ENCODE measurements at regions not wholly inside any gene's neighbourhood (a gene's known extent, or its start where the extent isn't known, plus 50 kb on each side); places are given as distances from the start of the nearest gene placed in this dataset.
A peak's percentile ranks its signal among the peaks of the same experiment; 100 is the strongest.
"Not testable (repeated sequence)": the region's sequence is repeated elsewhere in the genome, so short reads cannot be mapped to it uniquely, and the experiment has no call there.

DNA sequence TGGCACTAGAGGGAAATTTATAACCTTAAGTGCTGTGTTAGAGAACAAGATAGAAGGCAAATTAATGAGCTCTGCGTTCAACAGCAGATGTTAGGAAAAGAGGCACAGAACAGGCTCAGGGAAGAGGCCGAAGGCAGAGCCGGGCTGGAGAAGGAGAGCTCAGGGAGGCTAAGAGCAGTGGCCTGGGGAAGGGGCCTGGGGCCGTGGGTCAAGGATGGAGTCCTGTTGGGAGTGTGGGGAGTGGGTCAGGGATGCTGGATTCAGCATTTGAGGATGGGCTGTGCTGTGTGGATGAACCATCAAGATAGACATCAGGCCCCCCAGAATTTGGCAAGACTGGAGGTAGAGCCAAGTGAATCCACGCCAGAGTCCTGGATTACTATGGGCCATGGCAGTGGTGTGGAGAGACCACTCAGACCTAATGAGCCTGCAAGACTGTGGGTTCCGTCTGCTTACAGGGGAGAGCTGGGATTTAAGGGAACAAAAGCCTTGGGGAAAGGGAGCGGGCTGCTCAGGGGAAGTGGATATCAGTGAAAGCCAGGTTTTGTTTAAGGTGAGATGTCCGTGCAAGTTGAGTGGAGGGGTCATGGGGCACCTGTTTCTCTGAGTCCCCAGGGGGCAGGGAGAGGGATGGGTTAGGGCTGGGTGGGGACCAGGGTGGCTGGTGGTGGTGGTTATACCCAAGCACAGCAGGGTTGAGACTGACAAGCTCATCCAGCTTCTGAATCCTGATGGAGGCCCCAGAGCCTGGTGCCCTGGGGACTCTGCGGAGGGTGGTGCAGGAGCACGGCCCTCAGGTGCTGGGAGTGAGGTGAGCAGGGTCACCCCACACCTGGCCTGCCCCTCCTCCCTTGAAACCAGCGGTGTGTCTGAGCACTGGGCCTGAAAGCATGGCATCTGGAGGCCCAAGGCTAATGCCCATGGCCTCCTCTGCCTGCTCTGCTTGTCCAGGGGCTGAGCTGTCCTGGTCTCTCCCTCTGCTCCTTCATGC lies 101.7 kb downstream of the BMS1 start:
- intact Hi-C loops (cut with DNase I), result no loop called here
- ATAC-seq (no peak), DNase-seq (no peak)

DNA sequence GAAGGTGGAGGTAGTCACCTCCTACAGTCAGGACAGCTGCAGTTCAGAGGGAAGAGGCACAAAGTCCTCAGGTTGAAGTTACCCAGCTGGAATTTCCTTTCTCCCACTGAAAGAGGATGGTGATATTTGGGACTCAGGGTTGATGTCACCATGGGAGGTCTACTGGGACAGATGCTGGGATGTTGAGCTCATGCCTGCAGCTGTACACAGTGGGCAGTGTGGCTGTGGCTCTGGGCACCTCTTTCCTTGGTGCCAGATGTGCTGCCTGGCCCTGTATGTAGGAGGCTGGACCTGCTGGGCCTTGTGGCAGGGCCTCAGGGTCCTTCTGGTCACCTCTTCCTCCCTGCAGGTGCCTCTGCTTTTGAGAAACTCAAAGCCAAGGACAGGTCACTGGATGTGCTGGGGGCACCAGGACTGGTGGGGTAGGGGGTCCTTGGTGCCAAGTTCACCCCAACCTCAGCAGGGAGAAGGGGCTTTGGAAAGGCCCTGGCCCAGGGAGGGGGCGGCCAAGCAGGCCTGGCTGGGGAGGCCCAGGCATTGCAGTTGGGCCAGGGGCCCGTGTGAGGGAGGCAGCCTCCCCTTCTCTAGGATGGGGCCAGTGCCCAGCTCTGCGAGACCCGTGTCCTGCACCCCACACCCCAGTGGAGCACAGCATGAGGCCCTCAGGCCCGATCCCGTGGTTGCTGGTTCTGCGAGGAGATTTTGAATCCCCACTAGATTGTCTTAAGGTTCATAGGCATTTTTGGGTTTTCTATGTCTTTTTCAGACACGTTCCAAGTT lies 103.1 kb downstream of the BMS1 start:
- intact Hi-C loops (cut with DNase I), result no loop called here
- ATAC-seq, result no peak
- DNase-seq, result no peak

DNA sequence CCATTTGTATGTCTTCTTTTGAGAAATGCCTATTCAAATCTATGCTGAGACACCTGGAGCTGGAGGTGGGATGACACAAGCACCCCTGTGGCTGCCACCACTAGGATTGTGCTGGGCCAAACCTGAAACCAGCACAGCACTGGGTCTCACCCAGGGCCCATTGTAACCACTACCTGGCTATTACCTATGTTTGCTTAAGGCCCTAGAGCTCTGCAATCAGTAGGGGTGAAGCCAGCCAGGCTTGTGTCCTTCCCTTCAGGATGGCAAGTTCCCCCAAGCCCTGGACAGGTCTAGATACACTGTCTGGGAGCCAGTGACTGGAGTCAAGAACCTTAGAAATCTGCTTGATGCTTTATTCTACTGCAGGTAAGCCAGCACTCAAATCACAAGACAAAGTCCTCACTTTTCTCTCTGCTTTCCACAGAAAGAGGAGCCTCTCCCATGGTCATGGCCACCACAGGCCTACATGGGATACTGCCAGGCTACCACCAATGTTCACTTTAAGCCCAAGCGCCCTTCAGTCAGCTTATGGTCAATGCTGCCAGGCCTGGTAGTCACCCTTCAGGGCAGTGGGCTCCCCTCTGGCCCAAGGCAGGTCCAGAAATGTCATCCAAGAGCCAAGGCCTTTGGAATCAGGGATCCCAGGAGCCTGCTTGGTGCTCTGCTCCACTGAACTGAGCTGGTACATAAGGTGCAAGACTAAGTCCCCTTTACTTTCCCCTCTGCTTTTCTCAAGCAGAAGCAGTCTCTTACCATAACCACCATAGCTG lies 105.3 kb downstream of the BMS1 start:
- intact Hi-C loops (cut with DNase I), result no loop called here
- ATAC-seq (no peak), DNase-seq (no peak)

DNA sequence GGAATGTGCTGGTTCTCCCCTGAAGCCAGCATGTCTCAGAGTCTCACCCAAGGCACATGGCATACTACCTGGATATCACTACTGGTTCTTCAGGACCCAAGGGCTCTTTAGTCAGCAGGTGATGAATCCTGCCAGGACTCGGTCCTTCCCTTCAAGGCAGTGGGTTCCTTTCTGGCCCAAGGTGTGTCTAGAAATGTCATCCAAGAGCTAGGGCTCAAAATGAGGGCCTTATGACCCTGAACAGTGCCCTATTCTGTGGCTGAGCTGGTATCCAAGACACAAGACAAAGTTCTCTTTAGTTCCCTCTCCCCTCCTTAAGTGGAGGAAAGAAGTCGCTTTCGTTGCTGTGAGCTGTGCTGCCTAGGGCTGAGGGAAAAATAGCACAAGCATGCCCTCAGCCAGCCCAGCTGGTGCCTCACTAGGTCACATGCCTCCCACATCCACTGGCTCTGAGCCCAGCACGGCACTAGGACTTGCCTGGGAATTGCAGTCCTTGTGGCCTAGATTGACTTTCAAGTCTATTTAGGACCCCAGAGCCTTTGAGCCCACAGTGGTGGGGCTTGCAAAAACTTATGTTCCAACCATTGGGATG lies 106.0 kb downstream of the BMS1 start:
- ATAC-seq, result no peak
- no peak for DNase-seq
- intact Hi-C loops (cut with DNase I), result no loop called here

DNA sequence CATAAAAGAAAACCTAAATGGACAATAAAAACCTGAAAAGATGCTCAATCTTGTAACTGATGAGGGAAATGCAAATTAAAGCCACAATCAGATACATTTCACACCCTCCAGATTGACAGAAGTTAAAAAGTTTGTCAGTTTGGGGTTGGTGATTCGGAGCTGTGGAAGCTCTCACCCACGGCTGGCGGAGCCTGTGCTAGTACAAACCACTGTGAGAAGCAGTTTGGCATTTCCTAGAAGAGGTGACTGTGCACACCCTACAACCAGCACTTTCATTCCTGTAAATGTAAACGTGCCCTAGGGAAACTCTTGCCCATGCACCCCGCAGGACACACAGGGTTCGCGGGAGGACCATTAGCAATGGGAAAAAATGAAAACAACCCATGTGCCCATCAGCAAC lies 114.1 kb downstream of the BMS1 start:
- no peak for ATAC-seq
- no peak for DNase-seq
- intact Hi-C loops (cut with DNase I), result no loop called here

DNA sequence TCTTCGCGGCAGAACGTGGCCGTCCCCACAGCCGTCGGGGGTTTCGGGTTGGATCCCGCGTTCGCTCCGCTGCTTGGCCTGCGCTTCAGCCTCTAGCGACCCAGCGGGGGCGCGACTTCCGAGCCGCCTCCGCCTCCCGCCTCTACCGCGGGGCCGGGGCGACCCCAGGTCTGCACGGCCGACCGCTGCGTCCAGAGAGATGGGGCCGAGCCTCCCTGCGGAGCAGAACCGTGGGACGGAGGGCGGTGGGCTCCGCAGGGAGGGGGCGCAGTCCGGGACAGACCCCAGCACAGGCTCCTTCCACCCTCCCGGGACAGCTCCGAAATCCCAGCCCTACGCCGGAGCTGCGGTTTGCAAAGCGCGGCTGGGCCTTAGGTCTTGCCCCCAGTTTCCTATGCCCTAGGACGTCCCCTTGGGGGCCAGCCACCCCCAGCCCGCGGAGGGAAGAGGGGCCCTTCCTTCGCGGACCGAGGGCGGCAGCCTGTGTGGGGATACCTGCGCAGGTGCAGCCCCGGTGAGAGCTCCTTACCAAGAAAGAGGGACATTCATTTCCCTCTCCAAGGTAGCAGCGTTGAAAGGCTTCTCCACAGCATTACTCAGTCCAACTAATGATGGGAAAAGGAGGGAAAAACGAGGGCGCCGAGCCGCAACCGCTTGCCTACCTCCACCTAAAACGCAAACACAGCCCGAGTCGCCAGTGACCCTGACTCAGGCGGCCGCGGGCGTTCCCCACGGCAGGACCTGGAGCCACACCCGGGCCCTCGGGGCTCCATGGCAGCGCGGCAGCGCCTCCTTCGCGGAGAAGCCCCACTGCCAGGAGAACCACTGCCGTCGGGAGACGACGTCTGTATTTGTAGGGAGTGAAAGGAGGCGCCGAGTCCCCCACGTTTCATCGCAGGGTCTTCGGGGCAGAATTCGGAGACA lies 115.7 kb downstream of the BMS1 start:
- DNase-seq (no peak), ATAC-seq (no peak)
- intact Hi-C loops (cut with DNase I), result no loop called here

DNA sequence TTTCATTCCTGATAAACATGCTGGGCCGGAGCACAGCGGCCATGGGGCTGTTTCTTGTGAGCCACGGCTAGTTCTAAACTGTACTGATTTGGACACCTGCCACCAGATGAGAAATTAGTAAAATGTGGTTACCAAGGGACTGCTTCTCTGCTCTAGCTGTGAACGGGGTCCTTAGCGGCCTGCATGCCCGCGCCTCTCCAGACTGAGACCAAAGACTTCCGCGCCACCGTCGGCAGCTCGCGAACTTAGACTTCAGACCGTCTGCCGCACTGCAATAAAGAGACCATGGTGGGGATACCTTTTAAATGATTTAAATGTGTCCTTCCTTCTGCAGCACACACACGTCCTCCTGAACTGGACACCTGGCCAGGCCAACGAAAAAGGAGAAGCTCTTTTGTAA lies 116.4 kb downstream of the BMS1 start:
- ATAC-seq, result no peak

DNA sequence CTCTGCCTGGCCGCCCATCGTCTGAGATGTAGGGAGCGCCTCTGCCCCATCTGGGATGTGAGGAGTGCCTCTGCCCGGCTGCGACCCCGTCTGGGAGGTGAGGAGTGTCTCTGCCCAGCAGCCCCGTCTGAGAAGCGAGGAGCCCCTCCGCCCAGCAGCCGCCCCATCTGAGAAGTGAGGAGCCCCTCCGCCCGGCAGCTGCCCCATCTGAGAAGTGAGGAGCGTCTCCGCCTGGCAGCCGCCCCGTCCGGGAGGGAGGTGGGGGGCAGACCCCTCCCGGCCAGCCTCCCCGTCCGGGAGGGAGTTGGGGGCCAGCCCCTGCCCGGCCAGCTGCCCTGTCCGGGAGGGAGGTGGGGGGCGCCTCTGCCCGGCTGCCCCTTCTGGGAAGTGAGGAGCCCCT lies 117.8 kb downstream of the BMS1 start:
- ATAC-seq; DNase-seq; intact Hi-C loops (cut with DNase I): not testable (repeated sequence)

More for the DNA sequence above, 116.4 kb downstream of the BMS1 start:
- intact Hi-C loops (cut with DNase I), result no loop called here
- no peak for DNase-seq

DNA sequence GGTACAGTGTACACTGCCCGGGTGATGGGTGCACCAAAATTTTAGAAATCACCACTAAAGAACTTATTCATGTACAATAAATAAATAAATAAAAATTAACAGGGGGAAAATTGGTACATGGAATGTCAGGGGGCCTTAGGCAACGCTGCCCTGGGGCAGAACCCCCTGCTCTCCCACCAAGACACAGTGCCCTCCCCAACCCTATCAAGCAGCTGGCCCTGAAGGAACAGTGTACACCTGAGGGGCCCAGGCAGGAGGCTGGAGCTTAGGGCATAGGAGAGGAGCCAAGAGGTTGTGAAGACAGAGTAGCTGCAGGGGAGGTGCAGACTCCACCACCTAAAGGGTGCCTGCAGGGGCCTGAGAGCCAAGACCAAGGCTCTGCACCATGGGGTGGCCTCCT lies 128.8 kb downstream of the BMS1 start:
- intact Hi-C loops (cut with DNase I), result no loop called here
- DNase-seq, result no peak
- no peak for ATAC-seq

DNA sequence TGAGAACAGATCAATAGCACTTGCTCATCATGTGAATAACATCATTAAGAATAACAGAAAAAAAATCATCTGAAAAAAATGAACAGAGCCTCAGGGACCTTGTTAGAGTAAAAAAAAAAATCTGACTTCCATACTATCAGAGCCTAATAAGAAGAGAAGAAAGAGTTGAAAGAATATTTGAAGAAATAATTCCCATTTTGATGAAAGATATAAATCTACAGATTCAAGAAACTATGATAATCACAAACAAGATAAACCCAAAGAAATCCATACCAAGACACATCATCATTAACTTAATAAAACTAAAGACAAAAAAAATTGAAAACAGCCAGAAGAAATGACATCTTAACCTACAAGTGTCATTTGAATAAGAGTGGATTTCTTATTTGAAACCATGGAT lies 134.4 kb downstream of the BMS1 start:
- ATAC-seq (no peak), DNase-seq (no peak)
- intact Hi-C loops (cut with DNase I), result no loop called here

DNA sequence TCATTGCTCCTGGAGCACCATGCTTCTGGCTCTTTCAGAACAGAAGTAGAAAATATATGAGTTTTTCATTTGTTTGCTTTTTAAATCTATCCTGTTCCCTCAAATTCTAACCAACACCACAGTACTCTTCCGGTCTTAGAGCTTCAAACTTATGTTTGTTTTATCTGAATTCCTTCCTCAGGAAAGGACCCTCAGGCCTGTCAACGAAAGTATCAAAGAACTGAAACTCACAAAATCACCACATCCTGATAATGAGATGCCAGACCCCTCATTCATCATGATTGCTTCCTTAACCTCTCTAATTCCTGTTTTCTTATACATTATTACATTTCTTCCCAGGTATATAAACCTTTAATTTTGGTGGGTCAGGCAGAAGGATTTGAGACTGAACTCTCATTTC lies 135.2 kb downstream of the BMS1 start:
- intact Hi-C loops (cut with DNase I), result no loop called here
- ATAC-seq, result no peak
- no peak for DNase-seq

DNA sequence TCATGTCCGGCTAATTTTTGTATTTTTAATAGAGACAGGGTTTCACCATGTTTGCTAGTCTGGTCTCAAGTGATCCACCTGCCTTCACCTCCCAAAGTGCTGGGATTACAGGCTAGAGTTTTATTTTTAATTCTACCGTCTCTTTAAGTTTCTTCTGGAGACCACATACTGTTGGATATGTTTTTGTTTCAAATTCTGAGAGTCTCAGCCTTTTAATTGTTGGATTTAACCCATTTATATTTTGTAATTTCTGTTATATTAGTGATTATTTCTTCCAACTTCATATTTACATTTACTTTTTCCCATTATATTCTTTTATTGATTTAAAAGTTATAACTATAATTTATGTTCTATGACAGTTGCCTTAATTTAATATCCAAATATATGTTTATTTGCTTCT lies 139.4 kb downstream of the BMS1 start:
- DNase-seq (no peak), ATAC-seq (no peak)
- intact Hi-C loops (cut with DNase I), result no loop called here

DNA sequence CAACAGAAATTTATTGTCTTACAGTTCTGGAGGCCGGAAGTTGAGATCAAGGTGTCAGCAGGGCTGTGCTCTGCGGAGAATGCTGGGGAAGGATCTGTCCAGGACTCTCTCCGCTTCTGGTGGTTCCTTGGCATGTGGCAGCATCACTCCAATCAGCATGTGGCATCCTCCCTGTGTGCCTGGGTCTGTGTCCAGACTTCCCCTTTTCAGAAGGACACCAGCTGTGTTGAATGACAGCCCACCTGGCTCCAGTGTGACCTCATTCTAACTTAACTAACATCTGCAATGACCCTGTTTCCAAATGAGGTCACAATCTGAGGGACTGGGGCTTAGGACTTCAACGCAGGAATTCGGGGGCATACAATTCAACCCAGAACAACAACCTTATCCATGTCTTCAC lies 141.9 kb downstream of the BMS1 start:
- intact Hi-C loops (cut with DNase I), result no loop called here
- ATAC-seq, result no peak

DNA sequence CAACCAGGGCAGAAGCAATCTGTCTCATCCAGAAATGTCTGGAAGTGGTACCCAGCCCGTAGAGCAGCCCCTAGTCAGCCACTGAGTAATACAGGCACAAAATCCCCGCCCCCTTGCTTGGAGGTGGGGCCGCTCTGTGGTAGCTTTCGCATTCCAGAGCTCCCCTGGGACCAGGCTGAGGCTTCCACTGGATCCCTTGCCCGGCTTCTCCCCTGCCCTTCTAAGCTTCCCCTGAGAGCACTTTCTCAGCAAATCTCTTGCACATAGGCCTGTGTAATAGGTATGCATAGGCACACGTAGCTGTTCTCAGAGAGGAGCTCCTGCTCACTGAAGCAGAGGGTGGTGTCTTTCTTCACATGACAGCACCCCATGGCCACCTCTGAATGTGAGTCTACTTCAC lies 144.2 kb downstream of the BMS1 start:
- DNase-seq (no peak), ATAC-seq (peak; percentile 61 to 65)
- intact Hi-C loops (cut with DNase I), result no loop called here

More for the DNA sequence above, 141.9 kb downstream of the BMS1 start:
- no peak for DNase-seq

DNA sequence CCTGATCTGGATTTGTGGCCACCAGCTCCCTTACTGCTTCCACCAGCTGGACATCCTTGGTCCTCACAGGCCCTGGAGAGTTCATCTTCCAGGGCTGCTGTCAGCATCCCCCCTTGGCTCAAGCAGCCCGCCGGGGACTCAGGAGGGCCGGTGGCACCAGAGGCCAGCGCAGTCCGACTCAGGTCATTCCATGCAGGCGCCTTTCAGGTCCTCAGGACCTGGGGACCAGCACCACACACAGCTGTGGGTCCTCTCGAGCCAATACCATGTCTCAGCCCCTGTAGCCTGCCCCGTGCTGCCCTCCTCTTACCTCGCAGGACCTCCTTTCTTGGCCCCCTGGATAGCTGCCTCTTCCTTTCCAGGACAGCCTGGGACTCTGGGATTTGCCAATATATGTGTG lies 145.5 kb downstream of the BMS1 start:
- ATAC-seq (no peak), DNase-seq (no peak)
- intact Hi-C loops (cut with DNase I), result no loop called here

DNA sequence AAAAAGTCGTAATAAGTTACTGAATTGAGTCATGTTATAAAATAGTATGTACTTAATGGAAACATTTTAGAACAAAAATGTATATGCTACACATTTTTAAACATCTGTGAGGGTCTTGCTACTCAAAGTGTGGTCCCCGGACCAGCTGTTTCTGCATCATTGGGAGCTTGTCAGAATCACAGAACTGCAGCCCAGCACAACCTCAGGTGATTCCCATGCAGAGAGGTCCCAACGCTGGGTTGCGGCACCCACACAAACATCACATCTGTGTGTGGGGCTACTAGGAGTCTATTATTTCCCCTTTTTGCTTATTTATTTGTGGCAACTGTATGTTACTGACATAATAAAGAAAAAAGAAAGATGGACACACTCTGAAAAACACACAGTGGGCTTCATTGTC lies 146.6 kb downstream of the BMS1 start:
- intact Hi-C loops (cut with DNase I), result no loop called here
- ATAC-seq (no peak), DNase-seq (no peak)

DNA sequence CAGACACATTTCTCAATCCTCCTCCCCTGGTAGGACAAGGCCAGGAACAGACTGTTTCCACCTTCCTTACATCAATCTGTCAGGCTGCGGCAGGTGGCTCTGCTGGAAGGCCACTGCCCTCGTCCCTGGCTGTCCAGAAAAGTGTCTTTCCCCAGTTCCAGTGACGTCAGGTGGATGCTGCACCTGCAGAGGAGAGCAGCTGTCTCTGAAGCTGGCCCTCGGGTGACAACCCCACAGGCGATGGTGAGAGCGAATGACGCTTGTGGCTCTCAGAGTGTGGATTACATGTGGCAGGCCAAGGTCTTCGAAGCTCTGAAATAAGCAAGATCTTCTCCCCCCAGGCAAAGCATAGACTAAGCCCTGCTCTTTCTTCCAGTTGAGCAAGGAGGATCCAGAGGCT lies 146.9 kb upstream of the RET start:
- ATAC-seq (no peak), DNase-seq (no peak)
- intact Hi-C loops (cut with DNase I), result no loop called here

DNA sequence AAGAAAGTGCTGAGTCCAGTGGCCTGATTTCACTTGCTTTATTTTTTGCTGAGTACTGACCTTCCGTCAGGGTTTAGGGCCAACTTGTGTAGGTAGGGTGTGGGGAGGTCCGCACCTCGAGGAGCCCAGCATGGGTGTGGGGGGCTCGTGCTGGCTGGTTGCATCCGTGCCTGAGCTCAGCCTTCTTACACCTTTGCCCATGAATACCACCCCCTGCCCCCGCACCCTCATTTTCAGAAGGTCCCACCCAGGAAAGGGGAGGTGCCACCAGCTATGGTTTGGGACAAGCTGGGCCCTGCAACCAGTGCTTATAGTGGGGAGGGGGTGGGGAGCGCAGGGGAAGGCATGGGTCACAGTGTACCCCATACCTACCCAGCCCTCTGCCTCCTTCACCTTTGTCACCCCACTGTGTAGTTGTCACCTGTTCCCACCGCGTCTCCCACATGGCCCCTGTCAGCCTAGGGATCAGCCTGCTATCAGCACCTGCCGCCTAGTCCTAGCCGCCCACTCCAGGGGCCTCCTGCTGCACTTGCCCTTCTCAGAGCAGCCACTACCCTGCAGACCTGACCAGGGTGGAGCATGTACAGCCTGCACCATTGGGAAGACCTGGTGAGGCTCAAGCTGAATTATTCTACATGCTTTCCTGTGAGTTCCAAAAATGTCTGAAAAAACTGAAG lies 146.2 kb upstream of the RET start:
- DNase-seq (no peak), ATAC-seq (no peak)
- intact Hi-C loops (cut with DNase I), result no loop called here

Measured in left cardiac atrium (tissue), 4 donors.